Trophoblast cell (in vitro differentiated cells and primary cell): ENCODE measurements at regions not wholly inside any gene's neighbourhood (a gene's known extent, or its start where the extent isn't known, plus 50 kb on each side); places are given as distances from the start of the nearest gene placed in this dataset.

Source experiments
- DNase-seq, 2 donors: peaks; one replicate each; pipeline ENCODE4 v3.0.0-alpha.2; 2016
- H2AFZ ChIP-seq: 2 replicates; pipeline ENCODE4 v1.6.1; 2013; ENCODE audit warnings: low read length, moderate library complexity, mild to moderate bottlenecking; ENCODE audit not compliant: insufficient read depth, poor library complexity
- H2AK5ac ChIP-seq: 2 replicates; pipeline ENCODE4 v1.6.1; 2013; ENCODE audit warnings: mild to moderate bottlenecking, low read length
- H2BK120ac ChIP-seq: 2 replicates; pipeline ENCODE4 v1.6.1; 2013; ENCODE audit warnings: low read length, mild to moderate bottlenecking, moderate library complexity; ENCODE audit not compliant: insufficient read depth, poor library complexity
- H2BK12ac ChIP-seq: 2 replicates; pipeline ENCODE4 v1.6.1; 2013; ENCODE audit warnings: mild to moderate bottlenecking, low read length, moderate library complexity
- H2BK5ac ChIP-seq: 2 replicates; pipeline ENCODE4 v1.6.1; 2013; ENCODE audit warnings: low read length, low read depth, moderate library complexity, mild to moderate bottlenecking; ENCODE audit not compliant: poor library complexity
- H3K14ac ChIP-seq: 2 replicates; pipeline ENCODE4 v1.6.1; 2013; ENCODE audit warnings: mild to moderate bottlenecking, low read length
- H3K18ac ChIP-seq: 2 replicates; pipeline ENCODE4 v1.6.1; 2013; ENCODE audit warnings: mild to moderate bottlenecking, low read length
- H3K23ac ChIP-seq: 2 replicates; pipeline ENCODE4 v1.6.1; 2013; ENCODE audit warnings: low read length
- H3K27ac ChIP-seq: 2 replicates; pipeline ENCODE4 v1.5.1; 2013; ENCODE audit warnings: low read depth, mild to moderate bottlenecking, inconsistent platforms, low read length, moderate library complexity
- H3K27me3 ChIP-seq: 2 replicates; pipeline ENCODE4 v1.6.1; 2013; ENCODE audit warnings: inconsistent platforms, mild to moderate bottlenecking, low read length, moderate library complexity; ENCODE audit not compliant: insufficient read depth
- H3K36me3 ChIP-seq, 2 experiments: 1 replicate in 1 of 2; 2 replicates in 1 of 2; pipeline ENCODE4 v1.6.1; 2013; ENCODE audit warnings: low read length in 2 of 2, mild to moderate bottlenecking in 2 of 2, moderate library complexity in 1 of 2; ENCODE audit not compliant: insufficient read depth in 2 of 2, control insufficient read depth in 1 of 2
- H3K4ac ChIP-seq: 2 replicates; pipeline ENCODE4 v1.6.1; 2013; ENCODE audit warnings: low read depth, mild to moderate bottlenecking, low read length, moderate library complexity
- H3K4me1 ChIP-seq, 2 experiments: 1 replicate in 1 of 2; 2 replicates in 1 of 2; pipeline ENCODE4 v1.6.1; 2013; ENCODE audit warnings: low read length in 2 of 2, mild to moderate bottlenecking in 2 of 2, moderate library complexity in 1 of 2; ENCODE audit not compliant: insufficient read depth in 2 of 2, control insufficient read depth in 1 of 2
- H3K4me2 ChIP-seq: 2 replicates; pipeline ENCODE4 v1.6.1; 2013; ENCODE audit warnings: inconsistent platforms, mild to moderate bottlenecking, low read length, moderate library complexity
- H3K4me3 ChIP-seq: 2 replicates; pipeline ENCODE4 v1.5.1; 2013; ENCODE audit warnings: mild to moderate bottlenecking, low read depth, low read length, inconsistent platforms
- H3K79me1 ChIP-seq: one replicate; pipeline ENCODE4 v1.6.1; 2013; ENCODE audit warnings: low read length
- H3K79me2 ChIP-seq: 2 replicates; pipeline ENCODE4 v1.6.1; 2013; ENCODE audit warnings: low read length, mild to moderate bottlenecking; ENCODE audit not compliant: control insufficient read depth, insufficient read depth, poor library complexity
- H3K9ac ChIP-seq: 2 replicates; pipeline ENCODE4 v1.6.1; 2013; ENCODE audit warnings: mild to moderate bottlenecking, low read length
- H3K9me3 ChIP-seq: 2 replicates; pipeline ENCODE4 v1.6.1; 2013; ENCODE audit warnings: low read depth, mild to moderate bottlenecking, control low read depth, inconsistent platforms, low read length; ENCODE audit not compliant: insufficient read depth
- H4K12ac ChIP-seq: 2 replicates; pipeline ENCODE4 v1.6.1; 2013; ENCODE audit warnings: low read depth, mild to moderate bottlenecking, low read length, moderate library complexity
- H4K8ac ChIP-seq: 2 replicates; pipeline ENCODE4 v1.6.1; 2013; ENCODE audit warnings: low read depth, mild to moderate bottlenecking, low read length, moderate library complexity
- H4K91ac ChIP-seq: one replicate; pipeline ENCODE4 v1.6.1; 2013; ENCODE audit warnings: low read depth, mild to moderate bottlenecking, low read length, moderate library complexity
- WGBS: extraction: QIAGEN DNeasy Blood & Tissue Kit; methylation state at CpG from one replicate; pipeline ENCODE4 v1.1.7; 2013; ENCODE audit warnings: missing lambda C conversion rate; ENCODE audit not compliant: insufficient read length, insufficient coverage; ENCODE audit errors: extremely low coverage; 5-methylcytosine and 5-hydroxymethylcytosine counted together

DNA sequence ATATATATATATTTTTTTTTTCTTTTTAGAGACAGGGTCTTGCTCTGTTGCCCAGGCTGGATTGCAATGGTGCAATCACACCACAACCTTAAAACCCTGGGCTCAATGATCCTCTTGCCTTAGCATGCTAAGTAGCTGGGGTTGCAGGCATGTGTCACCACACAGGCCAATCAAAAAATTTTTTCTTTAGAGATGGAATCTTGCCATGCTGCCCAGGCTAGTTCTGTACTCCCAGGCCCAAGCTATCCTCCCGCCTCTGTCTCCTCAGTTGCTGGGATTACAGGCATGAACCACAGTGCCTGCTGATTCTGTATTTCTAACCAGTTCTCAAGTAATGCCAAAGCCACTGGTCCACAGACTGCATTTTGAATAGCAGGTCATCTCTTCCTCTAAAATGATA is 291.3 kb upstream of the ZPLD1 start:
- no CpG with 5 or more reads among the region's 1 CpG for WGBS
- no peaks in the 10 kb centered on the region for H3K79me2 ChIP-seq
- no peak overlapping the region for H3K14ac ChIP-seq
- no peak overlapping the region for H4K91ac ChIP-seq
- H4K8ac ChIP-seq = no peak overlapping the region
- no peak overlapping the region for H3K4me3 ChIP-seq
- no peak overlapping the region for H2AK5ac ChIP-seq
- no peak overlapping the region for H3K9ac ChIP-seq
- H3K4ac ChIP-seq = no peak overlapping the region
- no peaks in the 10 kb centered on the region for H3K27me3 ChIP-seq
- H2AFZ ChIP-seq = no peak overlapping the region
- no peak overlapping the region for H3K4me2 ChIP-seq
- H2BK5ac ChIP-seq = no peak overlapping the region
- no peak overlapping the region for H3K23ac ChIP-seq
- no peak overlapping the region for H2BK12ac ChIP-seq
- H2BK120ac ChIP-seq = no peak overlapping the region
- no peaks in the 10 kb centered on the region for H3K9me3 ChIP-seq
- H4K12ac ChIP-seq = no peak overlapping the region
- no peak overlapping the region for H3K18ac ChIP-seq
- H3K4me1 ChIP-seq = no peaks in the 10 kb centered on the region
- H3K27ac ChIP-seq = no peak overlapping the region
- H3K79me1 ChIP-seq = no peaks in the 10 kb centered on the region
- no peaks in the 10 kb centered on the region for H3K36me3 ChIP-seq
- DNase-seq = peak; percentile 72 to 85

DNA sequence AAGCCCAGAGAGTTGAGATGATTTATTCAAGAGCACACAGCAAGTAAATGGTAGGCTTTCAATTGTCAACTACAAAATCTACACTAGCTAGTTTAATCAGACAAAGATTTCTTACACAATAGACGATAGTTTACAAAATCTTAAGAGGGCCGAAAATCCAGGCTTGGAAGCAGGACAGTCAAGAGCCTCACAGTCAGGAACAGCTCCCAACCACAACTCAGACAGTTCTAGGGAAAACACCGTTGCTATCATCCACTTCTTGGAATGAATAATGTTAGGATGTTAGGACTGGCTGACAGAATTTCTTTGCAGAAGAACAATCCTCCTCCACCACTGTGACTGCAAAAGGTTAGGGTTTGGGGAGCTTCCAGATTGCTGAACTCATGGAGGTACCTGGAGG is 290.8 kb upstream of the ZPLD1 start:
- Histone ChIP-seq H3K23ac (no peak overlapping the region), H3K27me3 (no peaks in the 10 kb centered on the region), H2AFZ (no peak overlapping the region), H4K12ac (no peak overlapping the region), H3K9ac (no peak overlapping the region), H4K8ac (no peak overlapping the region), H3K36me3 (no peaks in the 10 kb centered on the region), H2BK5ac (no peak overlapping the region), H3K4ac (no peak overlapping the region), H3K4me1 (no peaks in the 10 kb centered on the region), H2BK120ac (no peak overlapping the region), H3K18ac (no peak overlapping the region), H2BK12ac (no peak overlapping the region), H3K4me2 (no peak overlapping the region), H4K91ac (no peak overlapping the region), H3K27ac (no peak overlapping the region), H2AK5ac (no peak overlapping the region), H3K14ac (no peak overlapping the region), H3K4me3 (no peak overlapping the region), H3K79me2 (no peaks in the 10 kb centered on the region), H3K9me3 (no peaks in the 10 kb centered on the region), H3K79me1 (no peaks in the 10 kb centered on the region)
- no CpG with 5 or more reads among the region's 3 CpGs for WGBS
- DNase-seq = peak in 1 of 2 donors; percentile 25

DNA sequence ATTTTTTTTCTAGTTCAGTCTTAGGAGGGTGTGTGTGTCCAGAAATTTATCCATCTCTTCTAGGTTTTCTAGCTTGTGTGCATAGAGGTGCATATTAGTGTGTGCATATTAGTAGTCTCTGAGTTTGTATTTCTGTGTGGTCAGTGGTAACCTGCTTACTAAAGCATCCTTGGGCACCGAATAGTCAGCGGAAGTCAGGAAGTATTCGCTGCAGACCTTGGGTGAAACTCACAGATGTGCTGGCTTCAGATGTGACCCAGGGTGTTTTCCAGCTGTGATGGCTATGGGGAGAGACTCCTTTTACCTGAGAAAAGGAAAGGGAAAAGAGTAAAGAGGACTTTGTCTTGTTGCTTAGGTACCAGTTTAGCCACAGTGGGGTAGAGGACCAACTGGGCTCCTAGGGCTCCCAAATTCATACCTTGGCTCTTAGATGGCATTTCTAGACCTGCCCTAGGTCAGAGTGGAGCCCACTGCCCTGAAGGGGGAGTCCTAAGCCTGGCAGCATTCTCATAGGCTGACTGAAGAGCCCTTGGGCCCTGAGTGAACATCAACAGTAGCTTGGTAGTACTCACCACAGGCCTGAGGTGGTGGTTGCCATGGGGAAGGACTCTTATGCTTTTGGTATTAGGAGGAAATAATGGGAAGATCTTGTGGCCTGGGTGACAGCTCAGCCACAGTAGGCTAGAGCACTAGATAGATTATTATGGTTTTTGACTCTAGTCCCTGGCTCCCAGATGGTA is 286.0 kb upstream of the ZPLD1 start:
- no CpG with 5 or more reads among the region's 3 CpGs for WGBS
- H4K8ac ChIP-seq = no peak overlapping the region
- no peak overlapping the region for H2BK120ac ChIP-seq
- H3K18ac ChIP-seq = no peak overlapping the region
- H3K4me2 ChIP-seq = no peak overlapping the region
- H3K27me3 ChIP-seq = no peaks in the 10 kb centered on the region
- H3K27ac ChIP-seq = no peak overlapping the region
- no peak overlapping the region for H3K14ac ChIP-seq
- no peak overlapping the region for H2AFZ ChIP-seq
- H3K4ac ChIP-seq = no peak overlapping the region
- H2BK12ac ChIP-seq = no peak overlapping the region
- H3K4me3 ChIP-seq = no peak overlapping the region
- peaks cover 5% of the 10 kb centered on the region for H3K9me3 ChIP-seq
- DNase-seq = no peak
- H4K91ac ChIP-seq = no peak overlapping the region
- no peaks in the 10 kb centered on the region for H3K4me1 ChIP-seq
- no peaks in the 10 kb centered on the region for H3K79me2 ChIP-seq
- H3K23ac ChIP-seq = no peak overlapping the region
- no peak overlapping the region for H2BK5ac ChIP-seq
- H2AK5ac ChIP-seq = no peak overlapping the region
- H3K9ac ChIP-seq = no peak overlapping the region
- no peaks in the 10 kb centered on the region for H3K36me3 ChIP-seq
- no peak overlapping the region for H4K12ac ChIP-seq
- H3K79me1 ChIP-seq = no peaks in the 10 kb centered on the region

DNA sequence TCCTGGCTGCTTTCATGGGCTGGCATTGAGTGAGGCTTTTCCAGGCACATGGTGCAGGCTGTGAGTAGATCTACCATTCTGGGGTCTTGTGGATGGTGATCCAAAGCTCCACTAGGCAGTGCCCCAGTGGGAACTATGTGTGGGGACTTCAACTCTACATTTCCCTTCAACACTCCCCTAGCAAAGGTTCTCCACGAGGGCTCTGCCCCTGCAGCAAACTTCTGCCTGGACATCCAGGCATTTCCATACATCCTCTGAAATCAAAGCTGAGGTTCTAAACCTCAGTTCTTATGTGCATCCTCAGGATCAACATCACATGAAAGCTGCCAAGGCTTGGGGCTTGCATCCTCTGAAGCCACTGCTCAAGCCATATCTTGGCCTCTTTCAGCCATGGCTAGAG is 282.9 kb upstream of the ZPLD1 start:
- Histone ChIP-seq H3K4me3 (no peak overlapping the region), H3K23ac (no peak overlapping the region), H4K12ac (no peak overlapping the region), H2BK12ac (no peak overlapping the region), H3K4ac (no peak overlapping the region), H3K27ac (no peak overlapping the region), H3K4me1 (no peaks in the 10 kb centered on the region), H2BK5ac (no peak overlapping the region), H4K8ac (no peak overlapping the region), H3K27me3 (no peaks in the 10 kb centered on the region), H3K9me3 (peaks cover 5% of the 10 kb centered on the region), H3K36me3 (no peaks in the 10 kb centered on the region), H3K9ac (no peak overlapping the region), H4K91ac (no peak overlapping the region), H3K18ac (no peak overlapping the region), H3K79me2 (no peaks in the 10 kb centered on the region), H2AK5ac (no peak overlapping the region), H3K79me1 (no peaks in the 10 kb centered on the region), H3K14ac (no peak overlapping the region), H3K4me2 (no peak overlapping the region), H2BK120ac (no peak overlapping the region), H2AFZ (no peak overlapping the region)
- no peak for DNase-seq
- no CpG with 5 or more reads among the region's 1 CpG for WGBS
